H1 (cell line): ENCODE measurements at regions not wholly inside any gene's neighbourhood (a gene's known extent, or its start where the extent isn't known, plus 50 kb on each side); places are given as distances from the start of the nearest gene placed in this dataset.

ENCODE experiments used
- ATF2 ChIP-seq: IDR thresholded peaks from 2 replicates; pipeline ENCODE4 v1.6.1; 2012; ENCODE audit warnings: low read length, inconsistent platforms
- CEBPB ChIP-seq: IDR thresholded peaks from 2 replicates; pipeline ENCODE4 v1.6.1; 2012; ENCODE audit warnings: low read depth, low read length
- CHD2 ChIP-seq: IDR thresholded peaks from 2 replicates; pipeline ENCODE4 v1.6.1; 2012; ENCODE audit warnings: low read length, improper control_type of control experiment
- MAX ChIP-seq: IDR thresholded peaks from 2 replicates; pipeline ENCODE4 v1.6.1; 2012; ENCODE audit warnings: inconsistent platforms
- POLR2AphosphoS5 ChIP-seq: IDR thresholded peaks from 2 replicates; pipeline ENCODE4 v1.6.1; 2011; ENCODE audit warnings: low read depth, low read length
- SAP30 ChIP-seq: fragments of 300-600 bp; sonication (generic); IDR thresholded peaks from 2 replicates; pipeline ENCODE4 v1.7.1; 2012; ENCODE audit warnings: low read length, moderate library complexity, mild to moderate bottlenecking, inconsistent platforms; ENCODE audit not compliant: insufficient read depth, insufficient replicate concordance

DNA sequence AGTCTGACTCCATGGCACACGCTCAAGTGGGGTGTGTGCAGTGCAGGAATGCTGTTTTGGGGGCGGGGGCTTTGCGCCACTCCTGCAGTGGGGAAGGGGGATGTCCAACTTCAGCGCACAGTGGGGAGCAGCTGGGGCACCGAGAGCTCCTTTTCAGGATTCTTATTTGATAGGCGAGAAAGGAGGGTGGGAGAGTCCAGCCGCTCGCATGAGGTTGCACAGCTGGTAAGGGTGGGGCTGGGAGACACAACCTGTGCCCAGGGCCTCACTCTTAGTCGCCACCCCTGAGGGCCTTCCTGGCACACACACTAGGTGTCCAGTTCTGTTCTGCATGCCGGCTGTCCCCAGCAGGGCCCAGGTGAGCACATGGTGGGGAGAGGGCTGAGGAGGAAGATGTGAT, 190.8 kb downstream of the UQCRFS1 start (continued):
- no peak for TF ChIP-seq ATF2
- TF ChIP-seq MAX, result no peak
- TF ChIP-seq POLR2AphosphoS5, result no peak
- TF ChIP-seq CHD2, result no peak
- no peak for TF ChIP-seq CEBPB
- TF ChIP-seq SAP30, result no peak
